ENCODE measurements at regions not wholly inside any gene's neighbourhood (a gene's known extent, or its start where the extent isn't known, plus 50 kb on each side); places are given as distances from the start of the nearest gene placed in this dataset.

DNA sequence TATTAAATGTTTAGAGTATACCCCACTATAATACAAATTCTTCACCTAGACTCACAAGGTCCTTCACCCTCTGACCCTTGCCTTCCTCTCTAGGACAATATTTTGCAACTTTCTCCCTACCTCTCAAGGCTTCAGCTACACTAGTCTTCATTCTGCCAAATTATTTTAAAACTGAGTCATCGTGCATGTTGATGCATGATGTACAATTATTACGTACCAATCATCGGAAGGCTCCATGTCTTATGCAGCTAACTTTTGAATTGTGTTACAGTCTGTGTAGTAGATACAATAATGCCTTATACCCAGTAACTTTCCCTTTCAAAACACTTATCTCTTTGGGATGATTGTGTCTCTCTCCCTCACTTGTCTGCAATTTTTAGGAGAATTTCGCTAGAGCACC is 98.5 kb upstream of the ROBO2 start:
- H3K4me3 ChIP-seq (ENCODE audit: low read depth, low read length, poor library complexity, severe bottlenecking), result no peak overlapping the region
- H3K4me2 ChIP-seq (ENCODE audit: low read length), result no peak overlapping the region
- no peaks in the 10 kb centered on the region for H3K79me2 ChIP-seq (ENCODE audit: insufficient read depth, low read depth, low read length)
- CTCF ChIA-PET (ENCODE audit: unreplicated experiment), result no interaction called here
- intact Hi-C loops (cut with micrococcal nuclease; ENCODE audit: unreplicated experiment), result no loop called here
- H3K4me1 ChIP-seq (ENCODE audit: insufficient read depth, low read length, poor library complexity, severe bottlenecking), result no peaks in the 10 kb centered on the region
- TF ChIP-seq, protein P1, sequence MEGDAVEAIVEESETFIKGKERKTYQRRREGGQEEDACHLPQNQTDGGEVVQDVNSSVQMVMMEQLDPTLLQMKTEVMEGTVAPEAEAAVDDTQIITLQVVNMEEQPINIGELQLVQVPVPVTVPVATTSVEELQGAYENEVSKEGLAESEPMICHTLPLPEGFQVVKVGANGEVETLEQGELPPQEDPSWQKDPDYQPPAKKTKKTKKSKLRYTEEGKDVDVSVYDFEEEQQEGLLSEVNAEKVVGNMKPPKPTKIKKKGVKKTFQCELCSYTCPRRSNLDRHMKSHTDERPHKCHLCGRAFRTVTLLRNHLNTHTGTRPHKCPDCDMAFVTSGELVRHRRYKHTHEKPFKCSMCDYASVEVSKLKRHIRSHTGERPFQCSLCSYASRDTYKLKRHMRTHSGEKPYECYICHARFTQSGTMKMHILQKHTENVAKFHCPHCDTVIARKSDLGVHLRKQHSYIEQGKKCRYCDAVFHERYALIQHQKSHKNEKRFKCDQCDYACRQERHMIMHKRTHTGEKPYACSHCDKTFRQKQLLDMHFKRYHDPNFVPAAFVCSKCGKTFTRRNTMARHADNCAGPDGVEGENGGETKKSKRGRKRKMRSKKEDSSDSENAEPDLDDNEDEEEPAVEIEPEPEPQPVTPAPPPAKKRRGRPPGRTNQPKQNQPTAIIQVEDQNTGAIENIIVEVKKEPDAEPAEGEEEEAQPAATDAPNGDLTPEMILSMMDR (conservative IDR thresholded peaks at IDR 0.05; ENCODE audit: low read length), result no peak
- no peak for TF ChIP-seq EZH2phosphoT487 (IDR thresholded peaks at IDR 0.05; ENCODE audit: borderline replicate concordance, low read depth, low read length)
- no peak for DNase-seq (ENCODE audit: low spot score)
- H3K9me3 ChIP-seq (ENCODE audit: low read length), result no peaks in the 10 kb centered on the region
- no peak overlapping the region for H3K27ac ChIP-seq (ENCODE audit: low read depth, low read length, poor library complexity, severe bottlenecking)
- no peak overlapping the region for H2AFZ ChIP-seq (ENCODE audit: low read length)
- H3K36me3 ChIP-seq (ENCODE audit: insufficient read depth, low read length), result no peaks in the 10 kb centered on the region
- no TSS peak for BruUV-seq (replicated peaks)
- no peaks in the 10 kb centered on the region for H3K9me2 ChIP-seq (ENCODE audit: insufficient read depth, low read length)
- POLR2A ChIA-PET, result no interaction called here
- H4K20me1 ChIP-seq (ENCODE audit: insufficient read depth, low read length), result no peaks in the 10 kb centered on the region

GRCh38 chr3:76942101-76942500 is 97.8 kb upstream of the ROBO2 start:
- no peak overlapping the region for H3K27ac ChIP-seq (ENCODE audit: low read depth, low read length, poor library complexity, severe bottlenecking)
- H4K20me1 ChIP-seq (ENCODE audit: insufficient read depth, low read length), result no peaks in the 10 kb centered on the region
- H3K9me2 ChIP-seq (ENCODE audit: insufficient read depth, low read length), result no peaks in the 10 kb centered on the region
- no peaks in the 10 kb centered on the region for H3K4me1 ChIP-seq (ENCODE audit: insufficient read depth, low read length, poor library complexity, severe bottlenecking)
- H2AFZ ChIP-seq (ENCODE audit: low read length), result no peak overlapping the region
- BruUV-seq (replicated peaks), result no TSS peak
- ChIA-PET CTCF (ENCODE audit: unreplicated experiment) (no interaction called here), POLR2A (no interaction called here)
- TF ChIP-seq, protein P1 (conservative IDR thresholded peaks at IDR 0.05; ENCODE audit: low read length), result no peak
- TF ChIP-seq EZH2phosphoT487 (IDR thresholded peaks at IDR 0.05; ENCODE audit: borderline replicate concordance, low read depth, low read length), result no peak
- H3K9me3 ChIP-seq (ENCODE audit: low read length), result no peaks in the 10 kb centered on the region
- no peak for DNase-seq (ENCODE audit: low spot score)
- H3K79me2 ChIP-seq (ENCODE audit: insufficient read depth, low read depth, low read length), result no peaks in the 10 kb centered on the region
- H3K36me3 ChIP-seq (ENCODE audit: insufficient read depth, low read length), result no peaks in the 10 kb centered on the region
- no peak overlapping the region for H3K4me3 ChIP-seq (ENCODE audit: low read depth, low read length, poor library complexity, severe bottlenecking)
- intact Hi-C loops (cut with micrococcal nuclease; ENCODE audit: unreplicated experiment), result no loop called here
- no peak overlapping the region for H3K4me2 ChIP-seq (ENCODE audit: low read length)

- DNase-seq (ENCODE audit: low spot score), result no peak
- no peak overlapping the region for H3K4me3 ChIP-seq (ENCODE audit: low read depth, low read length, poor library complexity, severe bottlenecking)
- H3K9me2 ChIP-seq (ENCODE audit: insufficient read depth, low read length), result no peaks in the 10 kb centered on the region
- POLR2A ChIA-PET, result no interaction called here
- no TSS peak for BruUV-seq (replicated peaks)
- no peaks in the 10 kb centered on the region for H3K36me3 ChIP-seq (ENCODE audit: insufficient read depth, low read length)
- CTCF ChIA-PET (ENCODE audit: unreplicated experiment), result no interaction called here
- no peak overlapping the region for H3K4me2 ChIP-seq (ENCODE audit: low read length)
- H4K20me1 ChIP-seq (ENCODE audit: insufficient read depth, low read length), result no peaks in the 10 kb centered on the region
- no peaks in the 10 kb centered on the region for H3K9me3 ChIP-seq (ENCODE audit: low read length)
- no peak for TF ChIP-seq EZH2phosphoT487 (IDR thresholded peaks at IDR 0.05; ENCODE audit: borderline replicate concordance, low read depth, low read length)
- TF ChIP-seq, protein P1 (conservative IDR thresholded peaks at IDR 0.05; ENCODE audit: low read length), result no peak
- no peak overlapping the region for H3K27ac ChIP-seq (ENCODE audit: low read depth, low read length, poor library complexity, severe bottlenecking)
- no peak overlapping the region for H2AFZ ChIP-seq (ENCODE audit: low read length)
- H3K79me2 ChIP-seq (ENCODE audit: insufficient read depth, low read depth, low read length), result no peaks in the 10 kb centered on the region
- H3K4me1 ChIP-seq (ENCODE audit: insufficient read depth, low read length, poor library complexity, severe bottlenecking), result no peaks in the 10 kb centered on the region
- intact Hi-C loops (cut with micrococcal nuclease; ENCODE audit: unreplicated experiment), result no loop called here
These were observed 96.8 kb upstream of the ROBO2 start for GRCh38 chr3:76943058-76943457.
